GM23338 (cell line): ENCODE measurements at regions not wholly inside any gene's neighbourhood (a gene's known extent, or its start where the extent isn't known, plus 50 kb on each side); places are given as distances from the start of the nearest gene placed in this dataset.

Experiments
- ATAC-seq: fragments of 200-7000 bp; cut with Tn5 transposase; 3 replicates; pipeline ENCODE4 v1.9.1; 2020
- DNase-seq: peaks from one replicate; pipeline ENCODE4 v3.0.0-alpha.2; 2015; ENCODE audit warnings: low spot score
- H2AFZ ChIP-seq: fragments of 200-600 bp; sonication (generic); 2 replicates; pipeline ENCODE4 v1.8.0; 2016; ENCODE audit warnings: antibody characterized with exemption, mild to moderate bottlenecking, moderate library complexity
- H3F3A ChIP-seq: fragments of 200-600 bp; sonication (generic); replicated peaks from 2 replicates; pipeline ENCODE4 v1.8.0; 2017; ENCODE audit warnings: antibody characterized with exemption, mixed run types, low read depth
- H3K27ac ChIP-seq: fragments of 200-600 bp; sonication (generic); 2 replicates; pipeline ENCODE4 v1.6.1; 2016; ENCODE audit warnings: low read depth
- H3K27me3 ChIP-seq: fragments of 200-600 bp; sonication (generic); 2 replicates; pipeline ENCODE4 v1.8.0; 2016; ENCODE audit warnings: mild to moderate bottlenecking, mixed run types, moderate library complexity; ENCODE audit not compliant: insufficient read depth
- H3K36me3 ChIP-seq: fragments of 200-600 bp; sonication (generic); 2 replicates; pipeline ENCODE4 v1.8.0; 2016; ENCODE audit warnings: mild to moderate bottlenecking; ENCODE audit not compliant: insufficient read depth
- H3K4me1 ChIP-seq: fragments of 200-600 bp; sonication (generic); 2 replicates; pipeline ENCODE4 v1.8.0; 2016; ENCODE audit warnings: mild to moderate bottlenecking, moderate library complexity; ENCODE audit not compliant: insufficient read depth
- H3K4me2 ChIP-seq: fragments of 200-600 bp; sonication (generic); 2 replicates; pipeline ENCODE4 v1.7.1; 2017; ENCODE audit warnings: mixed run types
- H3K4me3 ChIP-seq: fragments of 200-600 bp; sonication (generic); 2 replicates; pipeline ENCODE4 v1.6.1; 2016; ENCODE audit warnings: mixed run types
- H3K79me2 ChIP-seq: fragments of 200-600 bp; sonication (generic); replicated peaks from 2 replicates; pipeline ENCODE4 v1.8.0; 2017; ENCODE audit warnings: mild to moderate bottlenecking; ENCODE audit not compliant: insufficient read depth
- H3K9me2 ChIP-seq: fragments of 200-600 bp; sonication (generic); 2 replicates; pipeline ENCODE4 v1.8.0; 2017; ENCODE audit not compliant: insufficient read depth
- H4K20me1 ChIP-seq: fragments of 200-600 bp; sonication (generic); replicated peaks from 2 replicates; pipeline ENCODE4 v1.8.0; 2017; ENCODE audit warnings: mild to moderate bottlenecking; ENCODE audit not compliant: insufficient read depth
- H3K27ac Mint-ChIP-seq: 2 replicates; pipeline ENCODE4 v1.8.0; 2020; ENCODE audit warnings: inconsistent platforms, mild to moderate bottlenecking, moderate library complexity, mixed read lengths
- H3K27me3 Mint-ChIP-seq: 3 replicates; pipeline ENCODE4 v1.8.0; 2022; ENCODE audit warnings: low read depth, mild to moderate bottlenecking, moderate library complexity, mixed read lengths, inconsistent platforms; ENCODE audit not compliant: insufficient read depth, poor library complexity
- H3K36me3 Mint-ChIP-seq: 3 replicates; pipeline ENCODE4 v1.8.0; 2021; ENCODE audit warnings: low read depth, mild to moderate bottlenecking, inconsistent platforms, moderate library complexity, mixed read lengths
- H3K4me1 Mint-ChIP-seq: 3 replicates; pipeline ENCODE4 v1.8.0; 2020; ENCODE audit warnings: mild to moderate bottlenecking, inconsistent platforms, mixed read lengths
- H3K4me3 Mint-ChIP-seq: 3 replicates; pipeline ENCODE4 v1.8.0; 2021; ENCODE audit warnings: moderate library complexity, mild to moderate bottlenecking, inconsistent platforms, mixed read lengths
- H3K9me3 Mint-ChIP-seq: 3 replicates; pipeline ENCODE4 v1.8.0; 2020; ENCODE audit warnings: moderate library complexity, mild to moderate bottlenecking, inconsistent platforms, mixed read lengths
- CREB1 ChIP-seq: fragments of 250-450 bp; sonication (Bioruptor Pico); IDR thresholded peaks from 2 replicates; pipeline ENCODE4 v1.5.0; 2020; ENCODE audit warnings: low read depth, mild to moderate bottlenecking, moderate library complexity
- EZH2 ChIP-seq: fragments of 200-600 bp; sonication (generic); IDR thresholded peaks from one replicate; pipeline ENCODE4 v1.8.0; 2017; ENCODE audit warnings: antibody characterized with exemption, mild to moderate bottlenecking, low read depth; ENCODE audit not compliant: unreplicated experiment
- EZH2phosphoT487 ChIP-seq: fragments of 200-600 bp; sonication (generic); IDR thresholded peaks from one replicate; pipeline ENCODE4 v1.8.1; 2018; ENCODE audit warnings: antibody characterized with exemption; ENCODE audit not compliant: unreplicated experiment
- JUNB ChIP-seq: IDR thresholded peaks from one replicate; pipeline ENCODE4 v1.6.1; 2016; ENCODE audit warnings: antibody characterized with exemption; ENCODE audit not compliant: unreplicated experiment
- REST ChIP-seq: IDR thresholded peaks from one replicate; pipeline ENCODE4 v1.6.1; 2018; ENCODE audit warnings: antibody characterized with exemption; ENCODE audit not compliant: unreplicated experiment
- ZNF114 ChIP-seq: fragments of 250-450 bp; sonication (Bioruptor Pico); IDR thresholded peaks from 2 replicates; pipeline ENCODE4 v1.5.0; 2020; ENCODE audit warnings: mild to moderate bottlenecking, moderate library complexity
- TF ChIP-seq, protein P1 (sequence below), 2 experiments: fragments of 200-600 bp in 1 of 2; sonication (generic) in 1 of 2; conservative IDR thresholded peaks; 2 replicates each; pipeline versions ENCODE4 v1.5.1 to v1.6.1; 2016 to 2017; ENCODE audit warnings: antibody characterized with exemption in 2 of 2, low read depth in 2 of 2, mild to moderate bottlenecking in 2 of 2, moderate library complexity in 1 of 2

- Mint-ChIP-seq H3K4me3 (no peak overlapping the region), H3K27ac (no peak overlapping the region), H3K36me3 (no peaks in the 10 kb centered on the region), H3K9me3 (no peaks in the 10 kb centered on the region; the same call in 2 of the 3 replicates), H3K4me1 (no peaks in the 10 kb centered on the region), H3K27me3 (no peaks in the 10 kb centered on the region)
- Histone ChIP-seq H3K4me3 (no peak overlapping the region), H3K27ac (no peak overlapping the region), H3K4me1 (no peaks in the 10 kb centered on the region), H4K20me1 (no peaks in the 10 kb centered on the region), H3K27me3 (no peaks in the 10 kb centered on the region), H3K9me2 (no peaks in the 10 kb centered on the region), H3K4me2 (no peak overlapping the region), H3K36me3 (no peaks in the 10 kb centered on the region), H3F3A (no peaks in the 10 kb centered on the region), H2AFZ (no peak overlapping the region), H3K79me2 (no peaks in the 10 kb centered on the region)
- no peak for DNase-seq
- no peak for TF ChIP-seq JUNB
- no peak for TF ChIP-seq CREB1 (CRISPR knock-in tag)
- TF ChIP-seq EZH2, result no peak
- TF ChIP-seq, protein P1, sequence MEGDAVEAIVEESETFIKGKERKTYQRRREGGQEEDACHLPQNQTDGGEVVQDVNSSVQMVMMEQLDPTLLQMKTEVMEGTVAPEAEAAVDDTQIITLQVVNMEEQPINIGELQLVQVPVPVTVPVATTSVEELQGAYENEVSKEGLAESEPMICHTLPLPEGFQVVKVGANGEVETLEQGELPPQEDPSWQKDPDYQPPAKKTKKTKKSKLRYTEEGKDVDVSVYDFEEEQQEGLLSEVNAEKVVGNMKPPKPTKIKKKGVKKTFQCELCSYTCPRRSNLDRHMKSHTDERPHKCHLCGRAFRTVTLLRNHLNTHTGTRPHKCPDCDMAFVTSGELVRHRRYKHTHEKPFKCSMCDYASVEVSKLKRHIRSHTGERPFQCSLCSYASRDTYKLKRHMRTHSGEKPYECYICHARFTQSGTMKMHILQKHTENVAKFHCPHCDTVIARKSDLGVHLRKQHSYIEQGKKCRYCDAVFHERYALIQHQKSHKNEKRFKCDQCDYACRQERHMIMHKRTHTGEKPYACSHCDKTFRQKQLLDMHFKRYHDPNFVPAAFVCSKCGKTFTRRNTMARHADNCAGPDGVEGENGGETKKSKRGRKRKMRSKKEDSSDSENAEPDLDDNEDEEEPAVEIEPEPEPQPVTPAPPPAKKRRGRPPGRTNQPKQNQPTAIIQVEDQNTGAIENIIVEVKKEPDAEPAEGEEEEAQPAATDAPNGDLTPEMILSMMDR (conservative IDR thresholded peaks at IDR 0.05; ENCODE audit: low read depth in 2 of 2), result no peak
- no peak for ATAC-seq
Measured at GRCh38 chrX:10841579-10841978, 221.2 kb upstream of the MID1 start.

GRCh38 chrX:10842646-10843045, 222.3 kb upstream of the MID1 start:
- H3K4me2 ChIP-seq, result no peak overlapping the region
- H3K27ac ChIP-seq, result no peak overlapping the region
- no peaks in the 10 kb centered on the region for H3K4me1 ChIP-seq
- H2AFZ ChIP-seq, result no peak overlapping the region
- H3K79me2 ChIP-seq, result no peaks in the 10 kb centered on the region
- no peaks in the 10 kb centered on the region for H3K27me3 ChIP-seq
- H4K20me1 ChIP-seq, result no peaks in the 10 kb centered on the region
- H3K36me3 Mint-ChIP-seq, result no peaks in the 10 kb centered on the region
- H3K36me3 ChIP-seq, result no peaks in the 10 kb centered on the region
- H3F3A ChIP-seq, result no peaks in the 10 kb centered on the region
- no peaks in the 10 kb centered on the region; the same call in 2 of the 3 replicates for H3K9me3 Mint-ChIP-seq
- H3K27ac Mint-ChIP-seq, result no peak overlapping the region
- H3K4me1 Mint-ChIP-seq, result no peaks in the 10 kb centered on the region
- DNase-seq (no peak), ATAC-seq (no peak)
- H3K4me3 ChIP-seq, result no peak overlapping the region
- no peaks in the 10 kb centered on the region for H3K9me2 ChIP-seq
- no peak overlapping the region for H3K4me3 Mint-ChIP-seq
- no peaks in the 10 kb centered on the region for H3K27me3 Mint-ChIP-seq
- no peak for TF ChIP-seq EZH2phosphoT487

DNA sequence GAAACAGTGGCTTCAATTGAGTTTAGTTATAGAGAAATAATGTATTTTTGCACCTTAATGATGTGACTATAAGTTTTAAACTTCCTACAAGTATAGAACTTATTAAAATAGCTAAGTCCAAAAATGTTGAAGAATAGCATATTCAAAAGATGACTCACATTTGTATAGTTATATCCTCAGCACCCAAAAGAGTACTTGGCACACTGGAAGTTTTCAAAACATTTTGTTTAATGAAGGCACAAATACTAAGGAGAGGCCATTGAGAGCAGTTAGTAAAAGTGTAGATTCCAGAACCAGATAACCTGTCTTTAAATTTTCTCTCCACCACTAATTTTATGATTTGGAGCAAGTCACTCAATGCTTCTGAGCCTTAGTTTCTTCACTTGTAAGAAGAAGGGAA, 226.9 kb upstream of the MID1 start:
- H3K4me3 Mint-ChIP-seq, result no peak overlapping the region
- no peak for ATAC-seq
- no peak for TF ChIP-seq ZNF114 (CRISPR knock-in tag)
- no peak for TF ChIP-seq CREB1 (CRISPR knock-in tag)
- TF ChIP-seq REST, result no peak
- no peak for TF ChIP-seq JUNB
- no peak for TF ChIP-seq EZH2

More for the DNA sequence above, 226.9 kb upstream of the MID1 start:
- no peaks in the 10 kb centered on the region for H3K9me2 ChIP-seq
- H3K4me1 ChIP-seq, result no peaks in the 10 kb centered on the region
- H3F3A ChIP-seq, result no peaks in the 10 kb centered on the region
- no peaks in the 10 kb centered on the region for H4K20me1 ChIP-seq
- H3K36me3 ChIP-seq, result no peaks in the 10 kb centered on the region
- no peak for DNase-seq
- H3K27me3 ChIP-seq, result no peaks in the 10 kb centered on the region
- no peak overlapping the region for H3K27ac Mint-ChIP-seq
- H3K36me3 Mint-ChIP-seq, result no peaks in the 10 kb centered on the region
- no peak overlapping the region for H3K4me2 ChIP-seq
- H3K27me3 Mint-ChIP-seq, result no peaks in the 10 kb centered on the region
- H3K4me1 Mint-ChIP-seq, result peaks cover 2% of the 10 kb centered on the region; the same call in 1 of the 3 replicates
- no peak overlapping the region for H3K4me3 ChIP-seq
- H3K27ac ChIP-seq, result no peak overlapping the region
- H3K9me3 Mint-ChIP-seq, result no peaks in the 10 kb centered on the region
- no peak overlapping the region for H2AFZ ChIP-seq
- no peaks in the 10 kb centered on the region for H3K79me2 ChIP-seq
